Nephron progenitor cell (in vitro differentiated cells): ENCODE measurements at regions not wholly inside any gene's neighbourhood (a gene's known extent, or its start where the extent isn't known, plus 50 kb on each side); places are given as distances from the start of the nearest gene placed in this dataset.
"Not testable (repeated sequence)": the region's sequence is repeated elsewhere in the genome, so short reads cannot be mapped to it uniquely, and the experiment has no call there.

ENCODE experiments used
- DNase-seq: peaks from one replicate; pipeline ENCODE4 v3.0.0; 2021
- H3K27ac Mint-ChIP-seq: 2 replicates; pipeline ENCODE4 v1.8.0; 2021; ENCODE audit warnings: mild to moderate bottlenecking, moderate library complexity, mixed read lengths
- H3K27me3 Mint-ChIP-seq: 2 replicates; pipeline ENCODE4 v1.8.0; 2021; ENCODE audit warnings: mild to moderate bottlenecking, low read depth, mixed read lengths; ENCODE audit not compliant: poor library complexity
- H3K36me3 Mint-ChIP-seq: 2 replicates; pipeline ENCODE4 v1.8.0; 2021; ENCODE audit warnings: low read depth, mixed read lengths
- H3K4me1 Mint-ChIP-seq: 2 replicates; pipeline ENCODE4 v1.8.0; 2021; ENCODE audit warnings: mixed read lengths
- H3K4me3 Mint-ChIP-seq: 2 replicates; pipeline ENCODE4 v1.8.0; 2021; ENCODE audit warnings: mild to moderate bottlenecking, moderate library complexity, mixed read lengths
- H3K9me3 Mint-ChIP-seq: 2 replicates; pipeline ENCODE4 v1.8.0; 2021; ENCODE audit warnings: mild to moderate bottlenecking, moderate library complexity, mixed read lengths
- TF ChIP-seq, protein P1 (sequence below): fragments of 200-600 bp; sonication (generic); IDR thresholded peaks from 2 replicates; pipeline ENCODE4 v1.5.0; 2021; ENCODE audit warnings: antibody characterized with exemption

DNA sequence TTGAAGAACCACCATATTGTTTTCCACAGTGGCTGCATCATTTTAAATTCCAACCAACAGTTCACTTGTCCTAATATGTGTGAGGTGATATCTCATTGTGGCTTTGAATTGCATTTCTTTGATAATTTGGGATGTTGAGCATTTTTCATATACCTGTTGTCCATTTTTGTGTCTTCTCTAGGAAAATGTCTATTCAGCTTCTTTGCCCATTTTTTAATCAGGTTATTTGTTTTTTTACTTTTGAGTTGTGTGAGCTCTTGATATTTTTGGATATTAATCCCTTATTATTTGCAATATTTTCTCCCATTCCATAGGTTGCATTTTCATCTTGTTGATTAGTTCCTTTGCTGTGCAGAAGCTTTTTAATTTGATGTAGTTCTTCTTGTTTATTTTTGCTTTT, 95.1 kb upstream of the CCDC71L start:
- TF ChIP-seq, protein P1, sequence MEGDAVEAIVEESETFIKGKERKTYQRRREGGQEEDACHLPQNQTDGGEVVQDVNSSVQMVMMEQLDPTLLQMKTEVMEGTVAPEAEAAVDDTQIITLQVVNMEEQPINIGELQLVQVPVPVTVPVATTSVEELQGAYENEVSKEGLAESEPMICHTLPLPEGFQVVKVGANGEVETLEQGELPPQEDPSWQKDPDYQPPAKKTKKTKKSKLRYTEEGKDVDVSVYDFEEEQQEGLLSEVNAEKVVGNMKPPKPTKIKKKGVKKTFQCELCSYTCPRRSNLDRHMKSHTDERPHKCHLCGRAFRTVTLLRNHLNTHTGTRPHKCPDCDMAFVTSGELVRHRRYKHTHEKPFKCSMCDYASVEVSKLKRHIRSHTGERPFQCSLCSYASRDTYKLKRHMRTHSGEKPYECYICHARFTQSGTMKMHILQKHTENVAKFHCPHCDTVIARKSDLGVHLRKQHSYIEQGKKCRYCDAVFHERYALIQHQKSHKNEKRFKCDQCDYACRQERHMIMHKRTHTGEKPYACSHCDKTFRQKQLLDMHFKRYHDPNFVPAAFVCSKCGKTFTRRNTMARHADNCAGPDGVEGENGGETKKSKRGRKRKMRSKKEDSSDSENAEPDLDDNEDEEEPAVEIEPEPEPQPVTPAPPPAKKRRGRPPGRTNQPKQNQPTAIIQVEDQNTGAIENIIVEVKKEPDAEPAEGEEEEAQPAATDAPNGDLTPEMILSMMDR, result no peak
- no peak overlapping the region for H3K27ac Mint-ChIP-seq
- peaks cover 19% of the 10 kb centered on the region for H3K9me3 Mint-ChIP-seq
- no peak for DNase-seq
- H3K4me1 Mint-ChIP-seq, result no peaks in the 10 kb centered on the region
- no peaks in the 10 kb centered on the region for H3K36me3 Mint-ChIP-seq
- H3K27me3 Mint-ChIP-seq, result peaks cover 3% of the 10 kb centered on the region
- H3K4me3 Mint-ChIP-seq, result no peak overlapping the region

DNA sequence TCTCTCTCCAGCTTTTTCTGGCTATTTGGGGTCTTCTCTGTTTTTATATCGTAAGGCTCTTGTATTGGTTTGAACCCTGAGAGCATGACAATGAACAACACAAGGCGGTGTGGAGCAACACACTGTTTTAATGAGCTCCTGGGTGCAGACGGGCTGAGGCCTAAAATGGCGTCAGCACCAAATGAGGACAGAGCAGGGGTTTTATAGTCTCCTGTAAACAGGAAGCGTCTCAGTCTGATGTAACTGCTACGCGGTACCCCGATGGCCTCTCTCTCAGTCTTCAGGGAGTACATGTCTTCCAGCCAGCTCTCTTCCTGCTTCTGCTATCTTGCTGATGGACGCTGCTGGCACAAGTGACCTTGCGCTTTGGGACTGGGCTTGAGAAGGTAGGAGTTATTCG, 95.9 kb upstream of the CCDC71L start:
- TF ChIP-seq, protein P1, result no peak
- H3K4me3 Mint-ChIP-seq, result no peak overlapping the region
- no peak for DNase-seq

DNA sequence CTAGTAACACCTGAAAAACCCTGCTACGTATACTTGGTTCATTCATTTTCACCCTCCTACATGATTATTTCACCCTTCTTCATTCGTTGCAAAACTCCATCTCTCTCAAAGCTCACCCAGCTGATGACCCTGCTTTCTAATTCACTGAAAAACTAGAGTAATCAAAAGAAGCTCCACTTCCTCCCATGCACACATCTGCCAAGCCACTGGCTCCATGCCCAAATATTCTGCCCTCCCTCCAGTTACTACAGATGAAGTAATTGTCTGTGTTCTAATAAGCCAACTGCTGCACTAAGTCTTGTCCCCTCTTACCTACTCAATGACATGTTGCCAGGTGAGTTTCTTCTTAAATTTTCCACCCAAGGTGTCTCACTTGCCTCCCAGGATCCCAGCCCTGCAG, 96.9 kb upstream of the CCDC71L start:
- Mint-ChIP-seq H3K27ac (no peak overlapping the region), H3K27me3 (no peaks in the 10 kb centered on the region), H3K4me3 (no peak overlapping the region), H3K36me3 (no peaks in the 10 kb centered on the region), H3K4me1 (no peaks in the 10 kb centered on the region), H3K9me3 (peaks cover 19% of the 10 kb centered on the region)
- no peak for DNase-seq
- TF ChIP-seq, protein P1, result no peak

More for the DNA sequence above, 95.9 kb upstream of the CCDC71L start:
- Mint-ChIP-seq H3K27me3 (peaks cover 3% of the 10 kb centered on the region), H3K27ac (no peak overlapping the region), H3K9me3 (peaks cover 19% of the 10 kb centered on the region), H3K4me1 (no peaks in the 10 kb centered on the region), H3K36me3 (no peaks in the 10 kb centered on the region)

DNA sequence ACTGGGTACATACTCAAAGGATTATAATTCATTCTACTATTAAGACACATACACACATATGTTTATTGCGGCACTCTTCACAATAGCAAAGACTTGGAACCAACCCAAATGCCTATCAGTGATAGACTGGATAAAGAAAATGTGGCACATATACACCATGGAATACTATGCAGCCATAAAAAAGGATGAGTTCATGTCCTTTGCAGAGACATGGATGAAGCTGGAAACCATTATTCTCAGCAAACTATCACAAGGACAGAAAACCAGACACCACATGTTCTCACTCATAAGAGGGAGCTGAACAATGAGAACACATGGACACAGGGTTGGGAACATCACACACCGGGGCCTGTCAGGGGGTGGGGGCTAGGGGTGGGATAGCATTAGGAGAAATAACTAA, 101.9 kb upstream of the CCDC71L start:
- not testable (repeated sequence) for H3K9me3 Mint-ChIP-seq, H3K4me1 Mint-ChIP-seq, H3K27me3 Mint-ChIP-seq, H3K36me3 Mint-ChIP-seq, H3K27ac Mint-ChIP-seq, H3K4me3 Mint-ChIP-seq, DNase-seq

DNA sequence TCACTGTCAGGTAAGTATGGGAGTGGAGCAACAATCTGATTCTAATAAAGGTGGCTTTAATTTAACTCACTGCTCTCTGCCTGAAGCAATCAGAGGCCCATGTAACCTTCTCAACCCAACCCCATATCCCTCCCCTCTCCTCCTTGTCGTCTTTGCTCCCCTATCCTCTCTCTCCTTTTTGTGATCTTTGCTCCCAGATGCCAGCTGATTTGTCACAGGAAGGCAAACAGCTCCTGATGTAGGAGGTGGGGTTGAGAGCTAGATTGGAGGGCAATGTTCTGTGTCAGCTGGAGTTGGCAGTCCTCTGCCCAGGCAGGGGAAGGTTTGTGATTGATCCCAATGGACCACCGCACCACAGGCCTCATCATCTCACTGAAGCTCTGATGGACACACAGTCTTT, 101.4 kb upstream of the PIK3CG start:
- Mint-ChIP-seq H3K27me3 (peaks cover 3% of the 10 kb centered on the region), H3K4me3 (no peak overlapping the region), H3K27ac (no peak overlapping the region), H3K4me1 (no peaks in the 10 kb centered on the region), H3K36me3 (no peaks in the 10 kb centered on the region), H3K9me3 (no peaks in the 10 kb centered on the region)
- DNase-seq, result no peak
- TF ChIP-seq, protein P1, result no peak

DNA sequence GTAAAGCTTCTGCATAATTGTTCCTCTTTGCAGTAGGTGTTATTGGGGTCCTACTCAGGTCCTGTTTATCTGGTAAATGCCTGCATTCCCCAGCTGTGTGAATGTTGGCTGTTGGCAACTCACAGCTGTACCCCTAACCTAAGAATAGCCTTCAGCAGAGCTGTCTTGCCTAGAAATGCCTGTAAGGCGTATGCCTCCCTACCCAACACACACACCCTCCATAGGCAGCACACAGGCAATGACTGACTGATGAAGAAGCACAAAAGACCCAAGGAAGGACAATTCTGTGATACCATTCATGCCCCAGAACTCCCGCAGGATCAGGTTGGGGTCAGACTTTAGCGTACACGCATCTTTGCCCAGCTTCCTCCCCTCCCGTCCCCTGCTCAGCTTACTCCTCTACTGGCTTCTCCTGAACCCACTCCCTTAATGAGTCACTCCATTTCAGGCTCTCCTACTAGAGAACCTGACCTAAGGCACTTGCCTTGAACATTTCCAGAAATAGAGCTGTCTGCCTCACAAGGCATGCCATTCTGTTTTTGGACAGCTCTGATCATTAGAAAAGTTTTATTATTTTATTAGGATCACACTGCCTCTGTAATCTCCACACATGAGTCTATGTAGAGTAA, 99.2 kb upstream of the PIK3CG start:
- Mint-ChIP-seq H3K4me1 (no peaks in the 10 kb centered on the region), H3K4me3 (no peak overlapping the region), H3K27me3 (peaks cover 6% of the 10 kb centered on the region), H3K9me3 (no peaks in the 10 kb centered on the region), H3K36me3 (no peaks in the 10 kb centered on the region), H3K27ac (no peak overlapping the region)
- DNase-seq, result no peak
- TF ChIP-seq, protein P1, result no peak
